GM10248 (cell line): ENCODE measurements at regions not wholly inside any gene's neighbourhood (a gene's known extent, or its start where the extent isn't known, plus 50 kb on each side); places are given as distances from the start of the nearest gene placed in this dataset.
"Not testable (repeated sequence)": the region's sequence is repeated elsewhere in the genome, so short reads cannot be mapped to it uniquely, and the experiment has no call there.

Experiments used
- CTCF ChIA-PET: fragments of 300-600 bp; sonication (Branson Sonifier 250); formaldehyde crosslinking; extraction: SDS; loops from one replicate; lab custom pipeline; 2021; ENCODE audit warnings: antibody characterized with exemption; lab: Yijun Ruan, JAX
- POLR2A ChIA-PET: fragments of 350-650 bp; sonication (Branson Sonifier 250); formaldehyde crosslinking; extraction: SDS; loops from one replicate; lab custom pipeline; 2020; ENCODE audit warnings: antibody characterized with exemption; lab: Yijun Ruan, JAX
- DNase-seq: peaks from one replicate; pipeline ENCODE4 v3.0.0; 2012; ENCODE audit errors: extremely low spot score
- TF ChIP-seq, protein P1 (sequence below): IDR thresholded peaks from 2 replicates; pipeline ENCODE4 v1.5.1; 2012; ENCODE audit warnings: mild to moderate bottlenecking, low read depth; ENCODE audit errors: extremely low read depth, missing control alignments, control extremely low read depth

- ChIA-PET CTCF (no interaction called here), POLR2A (no interaction called here)
- no peak for DNase-seq
- TF ChIP-seq, protein P1, sequence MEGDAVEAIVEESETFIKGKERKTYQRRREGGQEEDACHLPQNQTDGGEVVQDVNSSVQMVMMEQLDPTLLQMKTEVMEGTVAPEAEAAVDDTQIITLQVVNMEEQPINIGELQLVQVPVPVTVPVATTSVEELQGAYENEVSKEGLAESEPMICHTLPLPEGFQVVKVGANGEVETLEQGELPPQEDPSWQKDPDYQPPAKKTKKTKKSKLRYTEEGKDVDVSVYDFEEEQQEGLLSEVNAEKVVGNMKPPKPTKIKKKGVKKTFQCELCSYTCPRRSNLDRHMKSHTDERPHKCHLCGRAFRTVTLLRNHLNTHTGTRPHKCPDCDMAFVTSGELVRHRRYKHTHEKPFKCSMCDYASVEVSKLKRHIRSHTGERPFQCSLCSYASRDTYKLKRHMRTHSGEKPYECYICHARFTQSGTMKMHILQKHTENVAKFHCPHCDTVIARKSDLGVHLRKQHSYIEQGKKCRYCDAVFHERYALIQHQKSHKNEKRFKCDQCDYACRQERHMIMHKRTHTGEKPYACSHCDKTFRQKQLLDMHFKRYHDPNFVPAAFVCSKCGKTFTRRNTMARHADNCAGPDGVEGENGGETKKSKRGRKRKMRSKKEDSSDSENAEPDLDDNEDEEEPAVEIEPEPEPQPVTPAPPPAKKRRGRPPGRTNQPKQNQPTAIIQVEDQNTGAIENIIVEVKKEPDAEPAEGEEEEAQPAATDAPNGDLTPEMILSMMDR, result no peak
Observed at GRCh38 chrY:15871570-15871969, 1347.2 kb downstream of the NLGN4Y start.

DNA sequence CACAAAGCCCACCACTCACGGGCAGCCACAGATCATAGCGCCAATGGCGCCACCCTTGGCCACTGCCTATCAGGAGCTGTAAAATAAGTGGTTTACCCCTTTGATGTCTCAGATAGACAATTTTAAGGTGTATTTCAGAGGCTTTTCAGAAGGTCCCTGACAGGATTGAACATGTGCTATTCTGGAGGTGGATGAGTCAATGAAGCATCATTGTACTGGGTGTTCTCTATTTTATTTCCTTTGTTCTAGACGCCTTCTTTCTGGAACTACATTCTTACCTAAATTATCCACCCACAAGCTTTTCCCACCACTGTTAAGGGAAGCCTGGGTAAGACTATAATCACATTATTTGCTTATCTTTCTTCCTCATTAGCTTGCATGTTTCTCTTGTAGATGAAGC is 1351.6 kb downstream of the NLGN4Y start:
- POLR2A ChIA-PET, CTCF ChIA-PET, DNase-seq: not testable (repeated sequence)

DNA sequence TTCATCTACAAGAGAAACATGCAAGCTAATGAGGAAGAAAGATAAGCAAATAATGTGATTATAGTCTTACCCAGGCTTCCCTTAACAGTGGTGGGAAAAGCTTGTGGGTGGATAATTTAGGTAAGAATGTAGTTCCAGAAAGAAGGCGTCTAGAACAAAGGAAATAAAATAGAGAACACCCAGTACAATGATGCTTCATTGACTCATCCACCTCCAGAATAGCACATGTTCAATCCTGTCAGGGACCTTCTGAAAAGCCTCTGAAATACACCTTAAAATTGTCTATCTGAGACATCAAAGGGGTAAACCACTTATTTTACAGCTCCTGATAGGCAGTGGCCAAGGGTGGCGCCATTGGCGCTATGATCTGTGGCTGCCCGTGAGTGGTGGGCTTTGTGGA is 1379.2 kb downstream of the NLGN4Y start:
- DNase-seq, POLR2A ChIA-PET, CTCF ChIA-PET: not testable (repeated sequence)

DNA sequence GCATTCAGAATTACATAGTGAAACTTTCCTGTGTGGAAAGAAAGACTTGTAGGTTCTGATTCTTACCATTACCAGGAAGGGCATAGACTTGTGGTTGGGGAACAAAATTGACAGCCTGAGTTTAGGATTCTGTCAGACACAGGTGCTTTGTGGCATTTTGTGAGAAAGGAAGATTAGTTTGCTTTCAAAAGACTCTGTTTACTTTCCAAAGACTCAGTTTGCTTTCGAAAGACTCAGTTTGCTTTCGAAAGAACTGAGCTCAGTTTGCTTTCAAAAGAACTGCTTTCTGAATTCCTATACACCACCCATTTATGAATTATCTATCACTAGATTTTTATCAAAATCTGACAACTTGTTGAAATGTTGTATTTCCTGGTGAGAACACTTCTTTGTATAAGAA is 1381.2 kb downstream of the NLGN4Y start:
- POLR2A ChIA-PET, result no interaction called here
- CTCF ChIA-PET, result no interaction called here
- TF ChIP-seq, protein P1, result no peak
- no peak for DNase-seq

GRCh38 chrY:15926499-15926898 is 1402.2 kb downstream of the NLGN4Y start:
- CTCF ChIA-PET, result no interaction called here
- TF ChIP-seq, protein P1, result no peak
- POLR2A ChIA-PET, result no interaction called here
- DNase-seq, result no peak

GRCh38 chrY:15938791-15939190 is 1414.5 kb downstream of the NLGN4Y start:
- POLR2A ChIA-PET, result no interaction called here
- CTCF ChIA-PET, result no interaction called here
- DNase-seq, result no peak
- TF ChIP-seq, protein P1, result no peak

DNA sequence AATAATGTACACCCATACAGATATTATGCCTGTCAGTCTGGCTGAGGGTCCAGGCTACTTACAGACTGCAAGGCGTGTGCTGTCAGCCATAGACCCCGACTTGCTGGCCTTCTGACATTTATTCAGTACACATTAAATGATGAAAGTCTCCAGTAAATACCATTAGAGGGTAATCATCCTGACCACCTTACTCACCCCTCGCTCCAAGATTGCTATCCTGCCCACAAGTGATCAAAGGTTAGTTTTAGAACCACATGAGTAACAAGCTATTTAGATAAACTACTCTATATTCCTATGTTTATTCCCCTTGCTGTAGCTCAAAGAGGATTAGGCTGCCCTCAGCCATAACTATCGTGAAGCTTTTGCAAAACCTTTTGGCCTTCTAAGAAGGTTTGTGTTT is 1426.7 kb downstream of the NLGN4Y start:
- POLR2A ChIA-PET, result no interaction called here
- TF ChIP-seq, protein P1, result no peak

DNA sequence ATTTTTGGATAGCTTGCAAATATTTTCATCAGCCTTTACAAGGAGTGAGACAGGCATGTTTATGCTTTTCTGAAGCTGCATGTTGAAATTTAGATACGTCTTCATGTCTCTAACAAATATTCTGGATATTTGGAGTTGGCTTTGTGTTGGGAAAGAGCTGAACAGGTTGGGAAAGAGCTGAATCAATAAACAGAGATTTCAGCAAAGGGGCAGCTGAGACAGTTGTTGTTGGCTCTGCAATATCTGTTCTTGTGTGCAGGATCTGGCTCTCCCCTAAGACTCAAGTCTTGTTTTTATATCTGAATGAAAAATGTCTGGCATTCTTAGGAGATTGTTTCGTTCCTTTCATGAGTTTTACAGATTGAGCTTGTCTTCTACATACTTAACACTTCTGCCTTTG is 1444.5 kb downstream of the NLGN4Y start:
- no peak for DNase-seq
- POLR2A ChIA-PET, result no interaction called here
- CTCF ChIA-PET, result no interaction called here
- TF ChIP-seq, protein P1, result no peak

More for the DNA sequence above, 1426.7 kb downstream of the NLGN4Y start:
- DNase-seq, result no peak
- CTCF ChIA-PET, result no interaction called here
